ENCODE measurements at regions not wholly inside any gene's neighbourhood (a gene's known extent, or its start where the extent isn't known, plus 50 kb on each side); places are given as distances from the start of the nearest gene placed in this dataset.

DNA sequence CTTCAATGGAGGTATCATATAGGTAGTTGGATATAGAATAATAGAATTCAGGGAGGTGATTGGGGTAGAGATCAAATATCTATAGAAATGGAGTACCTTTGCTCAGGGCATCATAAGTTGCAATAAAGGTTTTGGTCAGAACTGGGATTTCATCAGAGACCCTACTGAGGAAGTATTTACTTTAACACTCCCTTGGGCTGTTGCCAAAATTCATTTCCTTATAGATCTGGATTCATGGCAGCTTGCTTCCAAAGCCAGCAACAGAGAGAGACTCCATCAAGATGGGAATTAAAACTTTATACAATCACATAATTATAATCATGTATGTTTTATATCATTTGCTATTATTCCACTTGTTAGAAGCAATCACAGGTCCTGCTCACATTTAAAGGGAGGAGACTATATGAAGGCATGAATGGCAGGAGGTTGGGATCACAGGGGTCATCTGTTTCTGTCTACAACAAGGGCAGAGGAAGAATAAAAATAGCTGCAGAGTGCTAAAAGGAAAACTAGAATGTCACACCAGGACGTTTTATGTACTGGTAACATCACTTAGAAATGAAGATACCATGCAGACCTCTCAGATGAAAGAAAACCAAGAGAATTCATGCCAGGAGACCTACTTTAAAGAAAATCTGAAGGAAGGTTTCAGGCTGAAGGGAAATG lies 902.1 kb upstream of the LCORL start:
- TF ChIP-seq TAF1 (IDR thresholded peaks at IDR 0.05; ENCODE audit: borderline replicate concordance, insufficient read depth, low read length) (no peak), SIN3A (IDR thresholded peaks at IDR 0.05; ENCODE audit: borderline replicate concordance, insufficient read depth, low read length) (no peak), FOXP2 (optimal IDR thresholded peaks at IDR 0.05; ENCODE audit: borderline replicate concordance, extremely low read depth, extremely low read length, insufficient read depth) (no peak), POLR2AphosphoS5 (IDR thresholded peaks at IDR 0.05; ENCODE audit: low read depth, low read length) (no peak)

GRCh38 chr4:18917689-18918088 lies 896.1 kb upstream of the LCORL start:
- TF ChIP-seq SIN3A (IDR thresholded peaks at IDR 0.05; ENCODE audit: borderline replicate concordance, insufficient read depth, low read length) (no peak), TAF1 (IDR thresholded peaks at IDR 0.05; ENCODE audit: borderline replicate concordance, insufficient read depth, low read length) (no peak), POLR2AphosphoS5 (IDR thresholded peaks at IDR 0.05; ENCODE audit: low read depth, low read length) (no peak), FOXP2 (optimal IDR thresholded peaks at IDR 0.05; ENCODE audit: borderline replicate concordance, extremely low read depth, extremely low read length, insufficient read depth) (no peak), REST (IDR thresholded peaks at IDR 0.05; ENCODE audit: insufficient read depth in 1 of 2, low read depth in 2 of 2, low read length in 2 of 2) (no peak)

GRCh38 chr4:18914182-18914581 lies 892.6 kb upstream of the LCORL start:
- TF ChIP-seq SIN3A (IDR thresholded peaks at IDR 0.05; ENCODE audit: borderline replicate concordance, insufficient read depth, low read length) (no peak), TAF1 (IDR thresholded peaks at IDR 0.05; ENCODE audit: borderline replicate concordance, insufficient read depth, low read length) (no peak), REST (IDR thresholded peaks at IDR 0.05; ENCODE audit: insufficient read depth in 1 of 2, low read depth in 2 of 2, low read length in 2 of 2) (no peak), POLR2AphosphoS5 (IDR thresholded peaks at IDR 0.05; ENCODE audit: low read depth, low read length) (no peak), FOXP2 (optimal IDR thresholded peaks at IDR 0.05; ENCODE audit: borderline replicate concordance, extremely low read depth, extremely low read length, insufficient read depth) (no peak)

DNA sequence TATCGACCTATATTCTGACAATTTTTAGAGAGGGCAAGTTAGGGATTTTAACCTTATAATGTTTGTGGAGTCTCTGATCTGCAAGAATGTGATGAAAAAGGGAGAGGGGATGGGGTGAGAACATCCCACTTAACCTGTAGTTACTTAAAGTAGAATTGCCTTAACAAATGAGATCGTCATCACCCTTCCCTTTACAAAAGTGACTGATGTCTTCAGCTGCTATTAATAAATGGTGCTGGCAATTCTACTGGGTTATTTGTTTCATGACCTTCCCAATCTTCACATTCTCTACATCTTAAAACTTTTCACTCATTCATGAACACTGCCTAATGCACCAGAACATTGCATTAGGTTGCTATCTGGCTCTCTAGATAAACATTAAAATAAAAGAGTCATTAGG lies 873.4 kb upstream of the LCORL start:
- TF ChIP-seq REST (IDR thresholded peaks at IDR 0.05; ENCODE audit: insufficient read depth in 1 of 2, low read depth in 2 of 2, low read length in 2 of 2), result no peak
- TF ChIP-seq SIN3A (IDR thresholded peaks at IDR 0.05; ENCODE audit: borderline replicate concordance, insufficient read depth, low read length), result no peak
- no peak for TF ChIP-seq TAF1 (IDR thresholded peaks at IDR 0.05; ENCODE audit: borderline replicate concordance, insufficient read depth, low read length)
- TF ChIP-seq POLR2AphosphoS5 (IDR thresholded peaks at IDR 0.05; ENCODE audit: low read depth, low read length), result no peak
- TF ChIP-seq FOXP2 (optimal IDR thresholded peaks at IDR 0.05; ENCODE audit: borderline replicate concordance, extremely low read depth, extremely low read length, insufficient read depth), result no peak

GRCh38 chr4:18882468-18882867 lies 860.9 kb upstream of the LCORL start:
- TF ChIP-seq POLR2AphosphoS5 (IDR thresholded peaks at IDR 0.05; ENCODE audit: low read depth, low read length) (no peak), FOXP2 (optimal IDR thresholded peaks at IDR 0.05; ENCODE audit: borderline replicate concordance, extremely low read depth, extremely low read length, insufficient read depth) (no peak), TAF1 (IDR thresholded peaks at IDR 0.05; ENCODE audit: borderline replicate concordance, insufficient read depth, low read length) (no peak), SIN3A (IDR thresholded peaks at IDR 0.05; ENCODE audit: borderline replicate concordance, insufficient read depth, low read length) (no peak), REST (IDR thresholded peaks at IDR 0.05; ENCODE audit: insufficient read depth in 1 of 2, low read depth in 2 of 2, low read length in 2 of 2) (no peak)

Measured in PFSK-1 (cell line).